Uterus (tissue), 3 donors: ENCODE measurements at regions not wholly inside any gene's neighbourhood (a gene's known extent, or its start where the extent isn't known, plus 50 kb on each side); places are given as distances from the start of the nearest gene placed in this dataset.
"Not testable (repeated sequence)": the region's sequence is repeated elsewhere in the genome, so short reads cannot be mapped to it uniquely, and the experiment has no call there.

Experiments
- DNase-seq, 2 donors: peaks; one replicate each; pipeline ENCODE4 v3.0.0-alpha.2; 2019 to 2020
- H3K27ac ChIP-seq, 2 donors: fragments of 200-600 bp; sonication (generic); 1 replicate in 1 of 2; 2 replicates in 1 of 2; pipeline ENCODE4 v1.5.1; 2016 to 2018
- H3K27me3 ChIP-seq, 2 donors: fragments of 200-600 bp; sonication (generic); one replicate each; pipeline ENCODE4 v1.5.1; 2018 to 2019; ENCODE audit warnings: control low read depth in 1 of 2
- H3K36me3 ChIP-seq, 2 donors: fragments of 200-600 bp; sonication (generic); one replicate each; pipeline ENCODE4 v1.5.1; 2019; ENCODE audit warnings: control low read depth in 1 of 2
- H3K4me1 ChIP-seq, 2 donors: fragments of 200-600 bp; sonication (generic); one replicate each; pipeline ENCODE4 v1.5.1; 2018 to 2019; ENCODE audit warnings: control low read depth in 1 of 2
- H3K4me3 ChIP-seq, 2 donors: fragments of 200-600 bp; sonication (generic); 1 replicate in 1 of 2; 2 replicates in 1 of 2; pipeline ENCODE4 v1.5.1; 2018 to 2019; ENCODE audit warnings: mild to moderate bottlenecking in 1 of 2
- H3K9me3 ChIP-seq, 2 donors: fragments of 200-600 bp; sonication (generic); one replicate each; pipeline ENCODE4 v1.5.1; 2019; ENCODE audit warnings: control low read depth in 1 of 2
- POLR2A ChIP-seq, 2 donors: fragments of 450-650 bp; IDR thresholded peaks; one replicate each; pipeline ENCODE4 v1.6.1; 2016; ENCODE audit warnings: antibody characterized with exemption in 2 of 2, mild to moderate bottlenecking in 1 of 2, moderate library complexity in 1 of 2
- intact Hi-C: fragments of 100-400 bp; cut with DNase I; formaldehyde crosslinking; loops from one replicate; pipeline ENCODE4 v1.15.1; 2023; ENCODE audit warnings: low total_unique reads
- TF ChIP-seq, protein P1 (sequence below), 4 experiments: fragments of 200-600 bp in 2 of 4; fragments of 450-650 bp in 2 of 4; sonication (generic) in 2 of 4; IDR thresholded peaks; one replicate each; pipeline ENCODE4 v1.5.1; 2016 to 2019; ENCODE audit warnings: antibody characterized with exemption in 4 of 4, mild to moderate bottlenecking in 2 of 4, moderate library complexity in 1 of 4
- donor health status: DM: yes; HTN: yes; CAD: no.

DNA sequence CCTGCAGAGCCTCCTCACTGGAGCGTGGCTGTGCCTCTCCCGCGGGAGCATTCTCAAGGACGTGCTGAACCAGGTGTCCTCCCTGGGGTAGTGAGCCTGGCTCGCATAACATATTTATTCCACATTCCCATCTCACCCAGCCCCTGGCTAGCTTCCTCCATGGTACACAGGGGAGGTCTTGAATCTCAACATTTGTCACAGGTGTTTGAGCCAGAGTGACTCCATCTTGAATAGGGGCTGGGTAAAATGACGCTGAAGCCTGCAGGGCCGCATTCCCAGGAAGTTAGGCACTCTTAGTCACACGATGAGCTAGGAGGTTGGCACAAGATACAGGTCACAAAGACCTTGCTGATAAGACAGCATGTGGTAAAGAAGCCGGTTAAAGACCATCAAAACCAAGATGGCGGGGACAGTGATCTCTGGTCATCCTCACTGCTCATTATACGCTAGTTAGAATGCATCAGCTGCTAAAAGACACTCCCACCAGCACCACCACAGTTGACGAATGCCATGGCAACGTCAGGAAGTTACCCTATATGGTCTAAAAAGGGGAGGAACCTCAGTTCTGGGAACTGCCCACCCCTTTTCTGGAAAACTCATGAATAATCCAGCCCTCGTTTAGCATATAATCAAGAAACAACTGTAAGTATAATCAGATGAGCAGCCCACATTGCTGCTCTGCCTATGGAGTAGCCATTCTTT lies 273.8 kb upstream of the IRX4 start:
- H3K27ac ChIP-seq: no peak overlapping the region
- no peaks in the 10 kb centered on the region for H3K4me1 ChIP-seq
- H3K27me3 ChIP-seq: no peaks in the 10 kb centered on the region
- H3K9me3 ChIP-seq: no peaks in the 10 kb centered on the region
- H3K36me3 ChIP-seq: no peaks in the 10 kb centered on the region
- H3K4me3 ChIP-seq: no peak overlapping the region
- no peak for TF ChIP-seq POLR2A (IDR thresholded peaks at IDR 0.05)
- TF ChIP-seq, protein P1, sequence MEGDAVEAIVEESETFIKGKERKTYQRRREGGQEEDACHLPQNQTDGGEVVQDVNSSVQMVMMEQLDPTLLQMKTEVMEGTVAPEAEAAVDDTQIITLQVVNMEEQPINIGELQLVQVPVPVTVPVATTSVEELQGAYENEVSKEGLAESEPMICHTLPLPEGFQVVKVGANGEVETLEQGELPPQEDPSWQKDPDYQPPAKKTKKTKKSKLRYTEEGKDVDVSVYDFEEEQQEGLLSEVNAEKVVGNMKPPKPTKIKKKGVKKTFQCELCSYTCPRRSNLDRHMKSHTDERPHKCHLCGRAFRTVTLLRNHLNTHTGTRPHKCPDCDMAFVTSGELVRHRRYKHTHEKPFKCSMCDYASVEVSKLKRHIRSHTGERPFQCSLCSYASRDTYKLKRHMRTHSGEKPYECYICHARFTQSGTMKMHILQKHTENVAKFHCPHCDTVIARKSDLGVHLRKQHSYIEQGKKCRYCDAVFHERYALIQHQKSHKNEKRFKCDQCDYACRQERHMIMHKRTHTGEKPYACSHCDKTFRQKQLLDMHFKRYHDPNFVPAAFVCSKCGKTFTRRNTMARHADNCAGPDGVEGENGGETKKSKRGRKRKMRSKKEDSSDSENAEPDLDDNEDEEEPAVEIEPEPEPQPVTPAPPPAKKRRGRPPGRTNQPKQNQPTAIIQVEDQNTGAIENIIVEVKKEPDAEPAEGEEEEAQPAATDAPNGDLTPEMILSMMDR (IDR thresholded peaks at IDR 0.05): no peak
- intact Hi-C loops: no loop called here
- no peak for DNase-seq

DNA sequence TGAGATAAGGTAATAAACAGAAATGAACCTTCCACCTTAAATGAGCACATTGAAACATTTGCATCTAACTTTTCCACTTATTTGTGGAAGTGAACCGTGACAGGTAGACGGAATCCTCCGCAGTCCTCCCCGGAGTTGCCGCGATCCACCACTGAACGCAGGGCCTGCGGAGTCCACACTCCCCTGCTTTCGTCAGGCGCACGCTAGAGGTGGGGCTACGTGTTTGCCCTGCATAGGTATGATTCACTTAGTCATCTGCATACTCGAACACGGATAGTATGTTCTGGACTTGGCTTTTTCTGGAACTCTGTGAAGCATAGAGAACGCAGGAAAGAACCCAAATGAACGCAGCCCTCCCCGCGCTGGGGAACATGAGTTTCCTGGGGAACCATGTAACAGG lies 272.8 kb upstream of the IRX4 start:
- Histone ChIP-seq H3K36me3 (no peaks in the 10 kb centered on the region), H3K27me3 (no peaks in the 10 kb centered on the region), H3K9me3 (no peaks in the 10 kb centered on the region), H3K4me1 (no peaks in the 10 kb centered on the region), H3K27ac (no peak overlapping the region), H3K4me3 (no peak overlapping the region)
- no peak for TF ChIP-seq POLR2A (IDR thresholded peaks at IDR 0.05)
- TF ChIP-seq, protein P1 (IDR thresholded peaks at IDR 0.05): no peak
- intact Hi-C loops: no loop called here
- DNase-seq: no peak

DNA sequence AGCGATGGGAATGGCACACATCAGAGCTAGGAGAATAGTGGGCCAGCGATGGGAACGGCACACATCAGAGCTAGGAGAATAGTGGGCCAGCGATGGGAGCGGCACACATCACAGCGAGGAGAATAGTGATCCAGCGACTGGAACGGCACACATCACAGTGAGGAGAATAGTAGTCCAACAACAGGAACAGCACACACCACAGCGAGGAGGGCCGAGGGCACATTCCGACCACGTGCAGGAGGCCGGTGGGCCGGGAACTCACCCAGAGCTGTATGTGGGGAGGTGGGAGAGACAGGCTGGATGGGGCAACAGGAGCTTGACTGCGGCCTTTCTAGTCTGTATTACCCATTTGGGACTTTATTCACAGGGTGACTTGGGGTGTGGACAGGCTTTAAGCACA lies 271.1 kb upstream of the IRX4 start:
- intact Hi-C loops: no loop called here
- Histone ChIP-seq H3K9me3 (no peaks in the 10 kb centered on the region), H3K4me1 (no peaks in the 10 kb centered on the region), H3K4me3 (no peak overlapping the region), H3K27ac (no peak overlapping the region), H3K36me3 (no peaks in the 10 kb centered on the region), H3K27me3 (no peaks in the 10 kb centered on the region)
- TF ChIP-seq, protein P1 (IDR thresholded peaks at IDR 0.05): no peak
- TF ChIP-seq POLR2A (IDR thresholded peaks at IDR 0.05): no peak
- DNase-seq: no peak

DNA sequence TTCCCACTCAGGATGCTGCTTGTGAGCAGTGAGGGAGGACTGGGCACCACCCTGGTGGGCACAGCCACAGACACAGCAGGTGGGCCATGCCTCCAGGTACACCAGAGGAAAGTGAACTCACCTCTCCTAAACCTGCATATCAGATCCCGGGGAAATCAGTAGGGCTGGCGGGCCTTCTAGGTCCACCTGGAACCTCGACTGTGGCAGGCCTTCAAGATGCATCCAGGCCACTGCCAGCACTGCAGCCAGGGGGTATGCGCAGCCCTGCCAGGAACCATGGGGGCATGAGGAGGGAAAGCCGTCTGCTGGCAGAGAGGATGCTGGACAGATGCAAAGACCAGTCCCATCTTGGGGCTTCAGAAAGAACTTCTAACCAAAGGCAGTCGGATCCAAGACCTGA lies 270.6 kb upstream of the IRX4 start:
- no peaks in the 10 kb centered on the region for H3K9me3 ChIP-seq
- intact Hi-C loops: no loop called here

DNA sequence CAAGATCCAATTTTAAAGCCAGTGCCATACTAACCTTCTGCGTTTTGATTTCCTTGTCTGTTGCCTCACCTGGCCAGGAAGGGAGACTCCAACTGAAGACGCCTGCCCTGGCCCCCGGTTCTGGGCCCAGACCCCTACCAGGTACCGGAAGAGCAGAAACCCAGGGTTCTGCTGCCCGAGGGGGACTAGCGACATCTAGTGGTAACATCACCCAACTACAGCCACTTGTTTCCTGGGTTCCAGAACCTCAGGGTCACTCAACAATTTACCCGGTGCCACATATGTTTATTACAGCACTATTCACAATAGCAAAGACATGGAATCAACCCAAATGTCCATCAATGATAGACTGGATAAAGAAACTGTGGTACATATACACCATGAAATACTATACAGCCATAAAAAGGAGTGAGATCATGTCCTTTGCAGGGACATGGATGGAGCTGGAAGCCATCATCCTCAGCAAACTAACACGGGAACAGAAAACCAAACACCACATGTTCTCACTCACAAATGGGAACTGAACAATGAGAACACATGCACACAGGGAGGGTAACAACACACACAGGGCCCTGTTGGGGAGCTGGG lies 268.7 kb upstream of the IRX4 start:
- DNase-seq, H3K27ac ChIP-seq, intact Hi-C loops: not testable (repeated sequence)

More for the DNA sequence above, 270.6 kb upstream of the IRX4 start:
- Histone ChIP-seq H3K36me3 (no peaks in the 10 kb centered on the region), H3K4me1 (no peaks in the 10 kb centered on the region), H3K4me3 (no peak overlapping the region), H3K27ac (no peak overlapping the region), H3K27me3 (no peaks in the 10 kb centered on the region)
- DNase-seq: no peak
- no peak for TF ChIP-seq POLR2A (IDR thresholded peaks at IDR 0.05)
- TF ChIP-seq, protein P1 (IDR thresholded peaks at IDR 0.05): no peak

More for the DNA sequence above, 268.7 kb upstream of the IRX4 start:
- H3K4me3 ChIP-seq, H3K9me3 ChIP-seq, H3K36me3 ChIP-seq, H3K27me3 ChIP-seq, H3K4me1 ChIP-seq: not testable (repeated sequence)
- TF ChIP-seq, protein P1 (IDR thresholded peaks at IDR 0.05): peak in 1 of 4 experiments; percentile 6
